Non-pigmented ciliary epithelial cell (primary cell): ENCODE measurements at regions not wholly inside any gene's neighbourhood (a gene's known extent, or its start where the extent isn't known, plus 50 kb on each side); places are given as distances from the start of the nearest gene placed in this dataset.

ENCODE experiments used
- DNase-seq: peaks from one replicate; pipeline ENCODE4 v3.0.0-alpha.2; 2010; ENCODE audit warnings: low read depth

DNA sequence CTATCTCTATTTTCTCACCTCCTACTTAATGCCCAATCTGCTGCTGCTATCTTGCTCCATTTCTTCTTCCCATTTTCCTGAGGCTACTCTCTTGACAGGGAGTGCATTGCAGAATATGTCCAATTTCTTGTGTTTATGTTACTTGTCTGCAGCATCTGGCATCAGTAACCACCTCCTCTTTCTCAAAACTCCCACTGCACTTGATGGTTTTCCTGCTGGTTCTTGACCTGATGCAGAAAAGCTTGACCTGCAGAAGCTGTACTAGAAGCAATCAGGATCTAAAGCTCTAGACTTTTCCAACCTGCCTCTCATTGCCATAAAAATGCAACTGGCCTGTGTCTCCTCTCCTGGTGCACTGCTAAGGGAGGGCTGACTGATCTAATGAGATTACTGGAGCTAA lies 287.8 kb downstream of the ZEB1 start:
- DNase-seq, result no peak

DNA sequence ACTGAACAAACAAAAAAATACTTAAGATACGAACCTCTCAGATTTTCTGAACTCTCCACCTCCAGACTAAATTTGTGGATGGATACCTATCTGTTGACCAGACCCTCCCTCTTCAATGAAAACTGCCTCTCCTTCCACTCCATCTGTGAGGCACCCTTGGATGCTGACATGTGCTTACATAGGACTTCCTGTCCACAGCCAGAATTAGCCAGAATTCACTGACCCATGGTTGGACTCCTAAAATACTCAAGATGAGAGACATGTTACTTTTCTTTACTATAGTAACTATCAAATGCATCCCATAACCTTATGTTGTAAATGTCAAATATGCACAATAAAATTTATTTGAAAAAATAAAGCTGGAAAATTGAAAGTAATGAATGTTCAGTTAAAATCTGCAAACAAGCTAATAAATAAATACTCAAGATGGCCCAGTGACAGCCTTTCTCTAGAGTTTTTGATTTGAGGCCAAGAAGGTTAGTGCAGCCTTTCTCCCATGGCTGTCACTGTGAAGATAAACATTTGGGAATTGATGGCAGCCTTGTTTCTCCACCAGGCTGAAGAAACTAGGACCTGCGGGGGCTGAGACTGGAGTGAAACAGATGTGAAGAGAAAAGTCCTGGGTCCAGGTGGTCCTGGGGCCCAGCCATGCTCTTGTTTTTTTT lies 287.0 kb downstream of the ZEB1 start:
- DNase-seq, result no peak

DNA sequence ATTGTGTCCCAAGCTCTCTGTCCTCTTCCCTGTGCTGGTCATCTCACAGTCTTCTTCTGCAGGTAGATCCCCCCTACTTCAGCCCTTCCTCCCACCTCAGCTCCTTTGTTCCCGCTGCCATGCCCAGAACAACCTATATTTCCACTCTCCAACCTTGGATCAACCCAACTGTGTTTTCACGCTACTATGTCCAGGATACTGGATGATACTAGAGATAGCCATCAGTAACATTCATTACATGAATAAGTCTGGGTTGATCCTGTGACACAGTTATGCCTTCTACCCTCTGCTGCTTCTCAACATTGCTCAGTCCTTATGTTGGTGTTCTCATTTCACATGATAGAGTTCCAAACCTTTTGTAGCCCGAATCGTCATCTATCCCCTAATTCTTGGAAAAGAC lies 286.4 kb downstream of the ZEB1 start:
- no peak for DNase-seq

DNA sequence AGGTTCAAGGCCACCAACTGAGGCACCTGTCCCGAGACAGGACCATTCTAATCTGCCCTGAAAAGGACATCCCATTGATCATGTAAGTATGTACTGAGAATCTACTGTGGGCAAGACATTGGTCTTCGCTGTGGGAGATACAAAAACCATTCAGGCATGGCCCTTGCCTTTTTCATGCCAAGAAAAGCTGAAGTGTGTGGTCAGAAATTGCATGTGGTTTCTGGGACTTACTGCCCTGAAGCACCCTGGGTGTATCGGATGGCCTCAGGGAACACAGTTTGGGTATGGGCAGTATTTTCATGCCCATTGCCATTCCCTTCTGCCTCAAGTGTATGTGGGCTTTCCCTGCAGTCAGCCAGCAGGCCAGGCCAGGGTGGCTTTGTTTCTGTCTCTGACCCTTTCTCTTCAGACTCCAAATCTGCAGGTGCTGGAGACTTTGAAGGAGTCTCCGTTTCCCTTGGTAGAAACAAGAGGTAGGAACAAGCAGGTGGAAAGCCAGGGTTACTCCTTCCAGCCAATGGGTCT lies 285.7 kb downstream of the ZEB1 start:
- DNase-seq, result no peak

DNA sequence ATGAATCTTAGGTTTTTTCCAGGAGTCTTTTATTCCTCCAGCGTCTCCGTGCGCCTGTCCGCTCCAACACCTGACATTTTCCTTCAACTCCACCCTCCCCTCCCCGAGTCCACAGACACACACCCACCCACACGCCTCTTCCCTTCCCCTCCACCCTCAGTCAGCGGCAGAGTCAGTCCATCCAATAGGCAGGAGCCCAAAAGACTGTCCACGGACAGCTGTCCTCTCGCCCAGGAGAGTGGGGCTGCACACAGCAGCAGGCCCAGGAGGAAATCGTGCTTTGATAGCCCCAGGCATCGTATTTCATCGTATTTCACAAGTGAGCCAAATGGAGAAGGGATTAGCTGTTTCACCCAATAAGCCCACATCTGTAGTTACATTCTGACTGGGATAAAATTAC lies 285.1 kb downstream of the ZEB1 start:
- DNase-seq, result no peak

DNA sequence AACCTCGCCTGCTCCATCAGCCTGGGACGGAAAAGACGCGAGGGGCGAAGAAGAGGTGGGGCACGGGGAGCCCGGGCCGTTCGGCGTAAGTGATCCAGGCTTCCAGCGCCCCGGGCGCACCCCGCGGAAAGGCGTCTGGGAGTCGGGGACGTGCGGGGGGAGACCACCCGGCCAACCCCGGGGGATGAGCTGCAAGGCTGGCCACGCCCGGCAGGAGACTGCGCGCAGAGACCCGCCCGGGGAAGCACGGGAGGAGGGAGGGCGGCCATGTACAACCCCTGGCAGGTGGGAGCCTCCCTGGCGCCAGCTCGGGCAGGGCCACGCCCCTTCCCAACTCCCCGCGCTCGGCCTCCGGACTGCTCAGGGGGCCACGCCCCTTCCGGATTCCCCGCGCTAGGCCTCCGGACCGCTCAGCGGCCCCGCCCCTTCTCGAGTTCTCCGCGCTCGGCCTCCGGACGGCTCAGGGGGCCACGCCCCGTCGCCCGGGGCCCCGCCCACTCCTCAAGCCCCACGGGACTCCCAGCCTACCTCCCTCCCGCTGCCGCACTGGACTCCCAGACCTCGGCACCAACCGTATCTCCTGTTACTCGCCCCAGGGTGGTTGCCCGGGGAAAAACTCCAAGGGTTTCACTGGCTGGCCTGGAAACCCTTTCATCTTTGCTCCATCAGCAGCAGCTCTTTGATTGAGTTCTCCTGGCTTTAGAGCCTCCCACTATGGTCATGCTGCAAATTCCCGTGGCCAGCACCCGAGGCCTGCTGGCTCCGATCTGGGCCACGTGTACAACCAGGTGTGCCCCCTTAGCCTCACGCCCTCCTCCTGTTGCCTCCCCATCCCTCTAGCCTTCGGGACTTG lies 284.4 kb downstream of the ZEB1 start:
- peak; percentile 54 for DNase-seq

DNA sequence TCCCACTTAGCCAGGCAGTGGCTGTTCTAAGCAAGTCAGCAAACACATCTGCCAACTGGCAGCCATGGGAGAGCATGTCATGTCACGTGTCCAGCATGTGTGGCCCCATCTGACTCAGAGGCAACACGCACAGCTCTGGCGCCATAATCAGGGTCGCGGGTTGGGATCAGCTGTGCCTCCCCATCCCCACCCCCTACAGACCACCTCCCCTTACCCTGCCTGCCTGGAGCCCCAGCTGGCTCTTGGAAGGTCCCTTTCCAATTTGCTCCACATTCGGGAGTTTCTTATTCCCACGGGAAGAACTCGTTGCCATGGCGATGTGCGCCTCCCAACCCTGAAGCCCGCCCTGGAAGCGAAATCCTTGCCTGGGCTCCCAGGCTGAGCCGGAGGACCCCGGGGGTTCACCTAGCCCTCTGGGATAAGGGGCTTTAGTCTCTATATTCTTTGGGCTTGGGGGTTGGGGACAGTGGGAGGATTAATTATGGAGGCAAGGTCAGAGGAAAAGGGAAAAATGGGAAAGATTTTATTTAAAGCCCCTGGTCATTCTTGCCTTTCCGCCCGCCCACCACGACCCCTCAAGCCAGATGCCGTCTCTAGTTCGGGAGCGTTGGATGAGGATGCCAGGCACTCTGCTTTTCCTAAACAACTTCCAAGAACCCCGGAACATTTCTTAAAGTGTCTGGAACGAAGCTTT lies 283.7 kb downstream of the ZEB1 start:
- DNase-seq, result no peak

DNA sequence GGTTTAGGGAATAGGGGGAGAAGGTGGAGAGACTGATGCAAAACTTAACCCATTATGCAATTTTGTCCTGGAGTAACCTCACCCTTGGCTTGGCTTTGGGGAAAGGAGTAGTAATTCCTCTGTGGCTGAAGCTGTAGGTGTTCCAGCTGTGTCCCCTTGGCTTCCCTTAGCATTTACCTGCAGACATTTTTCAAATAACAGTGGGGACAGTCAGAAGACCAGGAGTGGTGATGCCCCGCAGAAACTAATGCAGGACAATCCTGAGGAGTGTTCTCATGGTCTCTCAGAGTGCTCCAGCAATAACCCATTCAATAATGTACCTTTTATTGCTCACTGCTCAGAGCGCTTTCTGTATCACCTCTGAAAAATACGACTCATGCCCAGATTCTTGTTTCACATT lies 282.1 kb downstream of the ZEB1 start:
- DNase-seq, result no peak

DNA sequence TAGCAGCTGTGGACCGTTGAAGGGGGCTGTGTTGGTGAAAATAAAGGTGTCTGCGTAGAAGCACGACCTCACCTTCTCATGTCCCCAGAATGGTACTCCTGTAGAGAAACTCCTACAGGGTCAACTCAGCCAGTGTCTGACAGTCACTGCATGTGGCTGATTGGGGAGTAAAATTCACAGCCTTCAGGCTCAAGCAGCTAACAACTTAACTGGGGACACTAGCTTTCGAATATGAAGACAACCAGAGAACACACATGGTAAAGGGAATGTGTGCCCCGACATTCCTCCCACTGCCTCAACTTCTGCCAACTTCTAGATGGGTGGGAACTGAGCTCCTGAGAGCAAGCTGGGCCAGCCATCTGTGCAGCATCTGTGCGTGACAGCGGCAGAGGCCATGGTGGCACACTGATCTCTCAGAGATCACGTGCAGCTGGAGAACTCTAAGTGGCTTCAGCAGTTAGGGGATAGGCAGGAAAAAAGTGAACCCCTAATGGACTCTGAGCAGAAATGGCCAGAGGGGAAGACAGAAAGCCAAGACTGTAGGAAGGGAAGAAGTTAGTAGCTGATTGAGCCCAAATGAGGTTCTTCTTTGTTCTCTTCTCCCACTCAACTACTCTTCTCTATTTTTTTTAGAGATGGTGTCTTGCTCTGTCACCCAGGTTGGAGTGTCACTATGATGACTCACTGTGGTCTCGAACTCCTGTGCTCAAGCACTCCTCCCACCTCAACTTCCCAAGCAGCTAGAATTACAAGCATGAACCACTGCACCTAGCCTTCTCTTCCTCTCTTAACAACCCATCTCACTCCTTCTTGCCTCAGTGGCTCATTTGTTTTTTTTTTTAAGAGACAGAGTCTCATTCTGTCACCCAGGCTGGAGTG lies 280.8 kb downstream of the ZEB1 start:
- DNase-seq, result no peak

DNA sequence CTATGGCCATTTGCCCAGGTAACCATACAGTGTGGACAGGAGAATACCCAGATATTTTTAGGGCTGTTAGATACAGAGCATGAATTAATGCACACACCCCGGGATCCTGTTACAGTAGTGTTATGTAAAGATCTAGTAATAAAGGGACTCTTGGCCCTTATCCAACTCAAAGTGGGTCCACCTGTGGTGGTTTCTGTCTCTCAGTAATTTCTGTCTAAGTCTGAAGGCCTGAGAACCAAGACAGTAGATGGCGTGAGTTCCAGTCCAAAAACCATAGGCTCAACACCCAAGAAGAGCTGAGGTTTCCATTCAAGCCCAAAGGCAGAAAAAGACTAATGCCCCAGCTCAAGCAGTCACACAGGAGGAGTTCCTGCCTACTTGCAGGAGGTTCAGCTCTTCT lies 277.7 kb downstream of the ZEB1 start:
- no peak for DNase-seq

DNA sequence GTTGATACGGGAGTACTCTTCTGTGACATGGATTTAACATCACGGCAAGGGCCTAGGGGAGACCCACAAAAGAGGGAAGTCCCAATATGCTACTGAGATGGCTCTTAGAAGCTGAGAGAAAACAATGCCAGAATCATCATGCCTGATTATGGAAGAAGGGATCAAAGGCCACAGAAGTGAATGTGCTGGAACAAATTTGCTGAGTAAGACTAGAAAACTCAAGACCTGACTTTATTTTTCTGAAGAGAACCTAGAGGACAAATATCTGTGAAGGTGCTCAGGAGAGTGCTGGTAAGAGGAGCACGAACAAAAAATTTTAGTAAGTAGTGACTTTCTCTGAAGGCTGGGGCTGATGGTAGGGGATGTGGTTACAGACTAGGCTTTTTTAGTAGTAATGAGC lies 277.0 kb downstream of the ZEB1 start:
- no peak for DNase-seq

DNA sequence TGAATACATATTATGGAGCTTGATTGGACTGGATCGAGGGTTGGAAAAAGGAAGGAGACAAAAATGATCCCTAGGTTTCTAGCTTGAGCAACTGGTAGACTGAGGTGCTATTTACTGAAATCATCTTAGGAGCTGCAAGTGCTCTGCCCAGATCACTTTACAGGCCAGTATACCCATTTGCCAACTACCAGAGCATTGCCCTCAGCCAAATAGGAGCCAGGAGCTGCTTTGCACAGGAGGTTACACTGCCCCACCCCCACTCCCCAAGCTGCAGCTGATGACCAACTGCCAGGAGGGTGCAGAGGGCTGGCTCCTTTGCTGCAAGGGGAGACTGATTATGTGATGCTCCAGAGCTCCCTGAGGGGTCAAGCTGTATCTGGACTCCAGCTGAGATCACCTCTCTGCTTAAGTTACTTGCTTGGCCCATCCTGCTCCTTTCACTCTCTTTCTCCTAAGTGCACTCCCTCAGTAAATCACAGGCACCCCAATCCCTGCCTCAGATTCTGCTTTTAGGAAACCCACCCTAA lies 275.4 kb downstream of the ZEB1 start:
- no peak for DNase-seq

DNA sequence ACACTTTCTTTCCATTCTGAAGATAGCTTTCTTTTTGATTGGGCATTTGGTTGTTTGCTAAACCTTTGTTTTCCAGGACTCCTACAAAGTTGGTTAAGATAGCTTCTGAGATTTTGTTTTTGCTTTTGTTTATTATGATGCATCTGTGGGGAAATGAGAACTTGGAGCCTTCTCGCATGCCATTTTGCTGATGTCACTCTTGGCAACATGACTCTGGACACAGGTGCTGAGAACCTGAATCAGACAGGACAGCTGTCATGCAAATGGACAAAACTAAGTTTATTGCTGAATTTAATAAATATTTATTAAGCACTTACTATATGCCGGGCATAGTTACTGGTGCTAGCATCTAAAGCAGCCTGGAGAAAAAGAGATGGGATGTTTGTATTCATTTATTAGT lies 274.1 kb downstream of the ZEB1 start:
- no peak for DNase-seq

DNA sequence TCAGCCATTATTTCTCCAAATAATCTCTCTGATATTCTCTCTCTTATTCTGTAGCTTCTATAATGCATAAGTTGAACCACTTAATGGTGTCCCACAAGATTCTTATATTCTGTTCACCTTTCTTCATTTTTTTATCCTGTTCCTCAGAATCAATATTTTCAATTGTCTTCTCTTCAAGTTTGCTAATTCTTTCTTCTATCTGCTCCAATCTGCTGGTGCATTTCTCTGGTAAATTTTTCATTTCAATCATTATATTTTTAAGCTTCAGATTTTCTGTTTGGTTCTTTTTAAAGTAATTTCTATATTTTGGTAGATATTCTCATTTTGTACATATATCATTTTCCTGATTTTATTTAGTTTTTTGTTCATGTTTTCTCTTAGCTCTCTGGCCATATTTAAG lies 272.6 kb downstream of the ZEB1 start:
- no peak for DNase-seq

DNA sequence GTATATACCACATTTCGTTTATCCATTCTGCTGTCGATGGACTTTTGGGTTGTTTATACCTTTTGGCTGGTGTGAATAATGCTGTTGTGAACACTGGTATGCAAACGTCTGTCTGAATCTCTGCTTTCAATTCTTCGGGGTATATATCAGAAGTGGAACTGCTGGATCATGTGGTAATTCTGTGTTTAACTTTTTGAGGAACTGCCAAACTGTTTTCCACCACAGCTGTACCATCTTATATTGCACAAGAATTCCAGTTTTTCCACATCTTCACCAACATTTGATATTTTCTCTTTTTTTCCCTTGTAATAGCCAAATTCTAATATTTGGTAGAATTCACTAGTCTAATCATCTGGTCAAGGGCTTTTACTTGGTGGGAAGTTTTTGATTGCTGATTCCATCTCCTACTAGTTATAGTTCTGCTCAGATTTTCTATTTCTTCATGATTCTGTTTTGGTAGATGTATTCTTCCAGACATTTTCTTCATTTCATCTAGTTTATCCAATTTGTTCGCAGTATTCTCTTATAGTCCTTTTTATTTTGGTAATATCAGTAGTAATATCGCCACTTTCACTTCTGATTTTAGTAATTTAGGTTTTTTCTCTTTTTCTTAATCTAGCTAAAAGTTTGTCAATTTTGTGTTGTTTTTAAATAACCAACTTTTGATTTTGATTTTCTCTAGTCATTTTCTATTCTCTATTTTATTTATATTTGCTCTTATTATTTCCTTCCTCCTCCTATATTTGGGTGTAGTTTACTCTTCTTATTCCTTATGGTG lies 271.2 kb downstream of the ZEB1 start:
- DNase-seq, result no peak

DNA sequence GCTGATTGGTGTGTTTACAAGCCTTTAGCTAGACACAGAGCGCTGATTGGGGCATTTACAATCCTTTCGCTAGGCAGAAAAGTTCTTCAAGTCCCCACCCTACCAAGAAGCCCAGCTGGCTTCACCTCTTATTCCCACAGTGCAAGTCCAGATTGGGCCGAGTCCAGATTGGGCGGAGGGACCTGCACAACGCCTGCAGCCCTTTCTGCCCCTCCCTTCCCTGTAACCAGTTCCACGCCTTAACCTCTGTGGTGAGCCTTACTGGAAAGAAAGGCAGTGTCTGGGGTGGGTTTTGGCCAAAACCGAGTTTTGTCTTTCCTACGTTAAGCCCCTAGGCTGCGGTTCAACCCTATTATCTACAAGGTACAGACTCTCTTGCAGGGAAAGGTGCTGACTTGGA lies 268.7 kb downstream of the ZEB1 start:
- no peak for DNase-seq

DNA sequence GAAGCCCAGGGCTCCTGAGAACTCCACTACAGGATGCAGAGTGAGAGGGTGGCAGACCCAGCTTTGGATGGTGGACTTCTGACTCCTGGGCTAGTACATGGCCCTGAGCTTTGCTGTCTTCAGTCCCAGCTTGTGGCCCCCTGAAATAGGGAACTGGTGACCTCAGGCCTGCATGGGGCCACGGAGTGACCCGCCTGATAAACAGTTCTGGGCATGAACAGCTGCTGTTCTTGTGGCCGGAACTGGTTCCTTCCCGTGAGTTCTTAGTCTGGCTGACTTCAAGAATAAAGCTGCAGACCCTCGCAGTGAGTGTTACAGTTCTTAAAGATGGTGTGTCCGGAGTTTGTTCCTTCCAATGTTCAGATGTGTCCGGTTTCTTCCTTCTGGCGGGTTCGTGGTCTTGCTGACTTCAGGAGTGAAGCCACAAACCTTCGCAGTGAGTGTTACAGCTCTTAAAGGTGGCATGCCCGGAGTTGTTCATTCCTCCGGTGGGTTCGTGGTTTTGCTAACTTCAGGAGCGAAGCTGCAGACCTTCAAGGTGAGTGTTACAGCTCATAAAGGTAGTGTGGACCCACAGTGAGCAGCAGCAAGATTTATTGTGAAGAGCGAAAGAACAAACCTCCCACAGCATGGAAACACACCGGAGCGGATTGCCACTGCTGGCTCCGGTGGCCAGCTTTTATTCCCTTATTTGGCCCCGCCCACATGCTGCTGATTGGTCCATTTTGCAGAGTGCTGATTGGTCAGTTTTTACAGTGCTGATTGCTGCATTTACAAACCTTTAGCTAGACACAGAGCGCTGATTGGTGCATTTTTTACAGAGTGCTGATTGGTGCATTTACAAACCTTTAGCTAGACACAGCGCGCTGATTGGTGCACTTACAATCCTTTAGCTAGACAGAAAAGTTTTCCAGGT lies 268.0 kb downstream of the ZEB1 start:
- no peak for DNase-seq

DNA sequence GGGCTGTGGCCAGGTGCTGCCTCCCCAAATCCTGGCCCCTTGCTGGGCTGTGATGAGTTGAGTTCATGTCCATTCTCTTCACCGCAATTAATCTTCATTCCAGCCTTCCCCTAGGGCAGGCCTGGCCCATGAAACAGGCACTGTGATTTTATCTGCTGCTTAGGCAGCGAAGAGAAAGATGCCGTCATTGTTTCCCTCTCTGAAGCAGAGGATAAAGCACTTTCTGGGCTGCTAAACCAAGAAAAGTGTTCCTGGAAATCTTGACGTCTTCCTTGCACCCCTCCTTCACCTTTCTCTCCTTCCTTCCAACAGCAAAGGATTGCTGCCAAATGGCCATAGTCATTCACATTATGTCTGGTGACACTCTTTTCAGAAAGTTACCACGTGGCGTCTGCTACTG lies 265.9 kb downstream of the ZEB1 start:
- no peak for DNase-seq

DNA sequence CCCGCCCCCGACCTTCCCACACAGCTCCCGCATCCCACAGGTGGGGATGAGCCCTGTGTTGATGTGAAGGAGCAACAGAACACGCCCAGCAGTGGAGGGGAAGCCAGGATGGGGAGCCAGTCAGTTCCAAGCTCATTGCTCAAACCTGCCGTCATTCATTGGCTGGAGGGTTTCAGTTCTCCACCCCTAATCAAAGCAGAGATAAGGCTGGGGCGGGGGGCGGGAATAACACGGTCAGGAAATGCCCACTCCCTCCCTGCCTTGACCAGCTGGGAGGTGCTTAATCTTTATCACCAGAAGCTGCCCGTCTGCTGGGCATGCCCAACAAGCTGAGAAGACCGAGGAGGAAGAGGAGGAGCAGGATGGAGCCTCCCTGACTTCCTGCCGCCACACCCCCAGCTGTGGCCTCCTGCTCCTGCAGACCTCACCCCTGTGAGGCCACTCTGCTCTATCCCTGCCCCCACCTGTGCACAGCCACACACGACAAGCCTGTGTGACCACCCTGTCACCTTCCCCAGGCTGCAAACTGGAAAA lies 265.1 kb downstream of the ZEB1 start:
- no peak for DNase-seq

DNA sequence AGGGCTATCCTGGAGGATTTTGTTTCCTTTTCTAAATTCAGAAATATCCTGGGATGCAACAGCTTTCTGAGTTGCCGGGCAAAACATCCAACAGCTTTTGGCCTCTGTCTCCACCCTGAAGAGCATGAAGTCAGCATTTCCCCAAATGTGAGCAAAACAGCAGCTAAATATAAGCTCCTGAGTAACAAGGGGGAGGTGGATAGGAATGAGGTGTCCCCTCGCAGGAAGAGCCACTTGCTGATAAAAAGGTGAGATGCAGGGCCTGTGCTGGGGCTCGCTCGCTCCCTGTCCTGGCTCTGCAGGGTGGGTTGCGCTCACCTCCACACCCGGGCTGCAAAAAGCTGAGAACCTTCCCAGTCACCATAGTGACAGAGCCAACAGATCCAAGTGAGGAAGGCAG lies 264.3 kb downstream of the ZEB1 start:
- DNase-seq, result no peak
